ENCODE measurements at regions not wholly inside any gene's neighbourhood (a gene's known extent, or its start where the extent isn't known, plus 50 kb on each side); places are given as distances from the start of the nearest gene placed in this dataset.
"Not testable (repeated sequence)": the region's sequence is repeated elsewhere in the genome, so short reads cannot be mapped to it uniquely, and the experiment has no call there.

GRCh38 chr4:86523333-86523732 is 70.8 kb upstream of the PTPN13 start:
- no peak for DNase-seq (ENCODE audit: low read depth in 2 of 2)

GRCh38 chr4:86527713-86528112 is 66.4 kb upstream of the PTPN13 start:
- DNase-seq (ENCODE audit: low read depth in 2 of 2): not testable (repeated sequence)

GRCh38 chr4:86529436-86529835 is 64.7 kb upstream of the PTPN13 start:
- no peak for DNase-seq (ENCODE audit: low read depth in 2 of 2)

DNA sequence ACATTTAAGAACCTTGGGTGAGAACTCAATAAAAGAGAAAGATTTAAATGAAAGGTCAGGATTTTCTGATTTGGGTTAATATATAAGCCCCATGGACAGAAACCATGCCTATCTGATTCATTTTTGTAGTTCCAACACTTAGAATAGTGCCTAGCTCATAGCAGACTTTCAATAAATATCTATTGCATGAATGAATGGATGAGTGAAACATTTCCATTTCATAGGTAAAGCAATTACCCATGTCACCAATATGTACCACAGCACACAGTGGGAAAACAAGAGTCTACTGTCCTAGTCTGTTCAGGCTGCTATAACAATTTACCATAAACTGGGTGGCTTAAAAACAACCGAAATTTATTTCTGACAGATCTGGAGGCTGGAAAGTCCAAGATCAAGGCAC is 63.9 kb upstream of the PTPN13 start:
- no peak for DNase-seq (ENCODE audit: low read depth in 2 of 2)

GRCh38 chr4:86531440-86531839 is 62.7 kb upstream of the PTPN13 start:
- no peak for DNase-seq (ENCODE audit: low read depth in 2 of 2)

- no peak for DNase-seq (ENCODE audit: low read depth in 2 of 2)
Observed at GRCh38 chr4:86532851-86533250, 61.3 kb upstream of the PTPN13 start.

DNA sequence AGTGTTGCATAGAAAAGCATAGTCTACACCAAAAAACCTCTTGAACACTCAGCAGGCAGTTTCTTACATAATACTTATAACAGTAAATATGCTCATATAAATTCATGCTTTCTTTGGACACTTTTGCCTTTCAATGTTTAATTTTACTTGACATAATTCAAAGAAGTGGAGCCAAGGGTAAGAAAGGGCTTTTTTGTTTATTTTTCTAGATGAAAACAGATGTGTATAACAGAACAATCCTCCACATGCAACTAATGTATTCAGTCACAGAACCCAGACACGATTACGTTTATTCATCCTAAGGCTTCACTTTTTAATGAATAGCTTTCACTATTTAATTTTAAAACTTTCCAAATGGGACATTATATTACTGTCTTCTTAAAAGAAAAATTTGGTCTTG is 58.0 kb upstream of the PTPN13 start:
- DNase-seq (ENCODE audit: low read depth in 2 of 2): no peak

DNA sequence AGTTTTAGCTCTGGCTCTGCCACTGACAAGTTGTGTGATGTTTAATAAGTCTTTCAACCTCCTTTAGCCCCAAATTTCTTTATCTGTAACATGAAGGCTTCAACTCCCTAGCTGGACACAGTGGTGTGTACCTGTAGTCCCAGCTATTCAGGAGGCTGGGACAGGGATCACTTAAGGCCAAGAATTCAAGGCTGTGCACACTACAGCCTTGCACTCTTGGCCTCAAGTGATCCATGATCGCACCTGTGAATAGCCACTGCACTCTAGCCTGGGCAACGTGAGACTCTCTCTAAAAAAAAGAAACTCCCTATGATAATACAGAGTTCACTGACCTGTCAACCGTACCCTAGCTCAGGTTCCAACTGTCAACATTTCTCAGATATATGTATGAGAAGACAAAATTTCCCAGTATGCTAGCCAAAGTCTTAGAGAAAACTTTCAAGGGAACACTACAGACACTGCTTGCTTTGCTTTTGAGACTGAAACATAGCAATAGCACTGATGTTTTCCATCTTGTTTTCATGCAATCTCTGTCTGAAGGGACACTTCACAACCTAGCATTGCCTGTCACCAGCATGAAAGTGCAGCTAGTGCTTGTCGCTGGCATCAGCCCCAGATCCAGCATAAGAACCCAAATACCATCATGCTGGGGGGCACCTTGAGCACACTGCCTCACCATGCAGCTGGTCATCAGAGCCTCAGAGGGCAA is 51.6 kb upstream of the PTPN13 start:
- no peak for DNase-seq (ENCODE audit: low read depth in 2 of 2)

GRCh38 chr4:86543080-86543479 is 51.0 kb upstream of the PTPN13 start:
- DNase-seq (ENCODE audit: low read depth in 2 of 2): no peak

DNA sequence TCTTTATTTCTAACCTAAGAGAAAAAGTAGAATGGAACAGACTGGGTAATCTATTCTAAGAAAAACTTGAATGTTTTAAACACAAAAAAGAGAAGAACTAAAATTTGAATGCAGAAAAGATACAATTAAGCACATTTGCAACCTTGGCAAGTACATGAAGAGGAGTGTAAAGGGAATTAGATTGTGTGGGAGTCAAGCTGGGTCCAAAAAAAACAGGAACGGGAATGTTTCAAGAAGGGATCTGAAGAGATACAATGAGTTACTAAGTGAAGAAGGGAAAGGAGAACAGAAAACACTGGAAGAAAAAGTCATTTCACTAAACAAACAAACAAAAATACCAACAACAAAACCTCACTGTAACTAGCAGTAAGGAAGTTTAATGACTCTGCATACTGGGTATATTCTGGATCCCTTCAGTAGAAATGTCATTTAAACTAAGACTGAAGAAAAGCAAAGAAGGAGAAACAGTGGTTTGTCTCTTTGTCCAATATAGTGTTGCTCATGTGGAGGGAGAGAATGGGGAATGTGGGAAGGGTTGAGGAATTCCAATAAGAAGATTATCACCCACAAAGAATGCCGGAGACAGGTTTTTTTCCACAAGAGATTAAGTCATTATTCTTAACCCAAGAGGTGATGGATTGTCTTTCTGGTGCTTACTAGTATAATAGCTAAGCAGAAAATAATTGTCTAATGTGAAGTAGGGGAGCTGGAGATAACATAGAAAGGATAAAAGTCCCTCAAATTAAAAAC is 50.4 kb upstream of the PTPN13 start:
- DNase-seq (ENCODE audit: low read depth in 2 of 2): no peak

DNA sequence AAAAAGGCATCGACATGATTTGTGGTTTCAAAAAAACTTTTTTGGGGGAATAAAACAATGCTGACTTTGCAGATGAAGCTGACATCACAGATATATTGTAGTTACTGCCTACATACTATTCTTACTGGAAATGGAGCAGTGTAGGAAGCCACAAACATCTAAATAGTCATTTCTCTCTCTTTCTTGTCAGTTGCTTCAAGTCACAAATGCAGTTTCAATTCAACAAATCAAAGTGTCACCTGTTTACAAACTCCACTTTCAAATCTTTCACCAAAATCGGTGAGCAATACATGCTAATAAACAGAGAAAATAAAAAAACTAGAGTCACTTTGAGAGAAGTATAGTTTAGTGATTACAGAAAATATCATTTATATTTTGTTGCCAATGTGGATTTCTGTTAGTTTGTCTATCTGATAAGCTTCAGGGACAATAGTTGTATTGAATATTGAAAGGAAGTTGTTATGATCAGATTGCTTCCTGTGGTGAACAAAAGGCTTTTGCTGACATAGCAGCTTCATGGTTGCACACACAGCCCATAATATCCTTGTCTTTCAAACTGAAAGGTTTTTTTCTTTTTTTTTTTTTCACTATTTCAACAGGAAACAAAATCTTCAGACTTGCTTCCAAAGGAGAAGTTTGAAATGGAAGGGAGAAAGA is 49.7 kb upstream of the PTPN13 start:
- no peak for DNase-seq (ENCODE audit: low read depth in 2 of 2)

Data from stimulated activated CD8-positive, alpha-beta memory T cell treated with anti-CD3 and anti-CD28 coated beads, Interleukin-2, amount 100 ng/mL, for 48 hours (primary cell).